NT2/D1 (cell line): ENCODE measurements at regions not wholly inside any gene's neighbourhood (a gene's known extent, or its start where the extent isn't known, plus 50 kb on each side); places are given as distances from the start of the nearest gene placed in this dataset.
"Not testable (repeated sequence)": the region's sequence is repeated elsewhere in the genome, so short reads cannot be mapped to it uniquely, and the experiment has no call there.

Source experiments
- DNase-seq: peaks from one replicate; pipeline ENCODE4 v3.0.0-alpha.2; 2011; ENCODE audit warnings: low read depth, low spot score
- H3K27me3 ChIP-seq: 2 replicates; pipeline ENCODE4 v1.6.0; 2011; ENCODE audit warnings: mild to moderate bottlenecking; ENCODE audit not compliant: insufficient read length, insufficient read depth
- H3K36me3 ChIP-seq: 2 replicates; pipeline ENCODE4 v1.6.1; 2011; ENCODE audit warnings: mild to moderate bottlenecking, low read length, mixed read lengths; ENCODE audit not compliant: insufficient read depth, insufficient read length
- H3K4me1 ChIP-seq: 2 replicates; pipeline ENCODE4 v1.5.1; 2011; ENCODE audit not compliant: insufficient read depth, insufficient read length
- H3K4me3 ChIP-seq: 2 replicates; pipeline ENCODE4 v1.5.1; 2011; ENCODE audit warnings: low read depth; ENCODE audit not compliant: insufficient read length
- H3K9ac ChIP-seq: 2 replicates; pipeline ENCODE4 v1.6.0; 2011; ENCODE audit warnings: low read depth; ENCODE audit not compliant: insufficient read length
- H3K9me3 ChIP-seq: 2 replicates; pipeline ENCODE4 v1.5.1; 2011; ENCODE audit warnings: mild to moderate bottlenecking, low read length; ENCODE audit not compliant: insufficient read depth
- SUZ12 ChIP-seq: IDR thresholded peaks from 2 replicates; pipeline ENCODE4 v1.6.1; 2011; ENCODE audit not compliant: insufficient read length, insufficient read depth; ENCODE audit errors: extremely low read depth
- YY1 ChIP-seq: IDR thresholded peaks from 2 replicates; pipeline ENCODE4 v1.6.1; 2011; ENCODE audit not compliant: insufficient read length, insufficient read depth
- ZNF274 ChIP-seq: IDR thresholded peaks from 2 replicates; pipeline ENCODE4 v1.6.1; 2011; ENCODE audit warnings: mild to moderate bottlenecking, low read depth, low read length

DNA sequence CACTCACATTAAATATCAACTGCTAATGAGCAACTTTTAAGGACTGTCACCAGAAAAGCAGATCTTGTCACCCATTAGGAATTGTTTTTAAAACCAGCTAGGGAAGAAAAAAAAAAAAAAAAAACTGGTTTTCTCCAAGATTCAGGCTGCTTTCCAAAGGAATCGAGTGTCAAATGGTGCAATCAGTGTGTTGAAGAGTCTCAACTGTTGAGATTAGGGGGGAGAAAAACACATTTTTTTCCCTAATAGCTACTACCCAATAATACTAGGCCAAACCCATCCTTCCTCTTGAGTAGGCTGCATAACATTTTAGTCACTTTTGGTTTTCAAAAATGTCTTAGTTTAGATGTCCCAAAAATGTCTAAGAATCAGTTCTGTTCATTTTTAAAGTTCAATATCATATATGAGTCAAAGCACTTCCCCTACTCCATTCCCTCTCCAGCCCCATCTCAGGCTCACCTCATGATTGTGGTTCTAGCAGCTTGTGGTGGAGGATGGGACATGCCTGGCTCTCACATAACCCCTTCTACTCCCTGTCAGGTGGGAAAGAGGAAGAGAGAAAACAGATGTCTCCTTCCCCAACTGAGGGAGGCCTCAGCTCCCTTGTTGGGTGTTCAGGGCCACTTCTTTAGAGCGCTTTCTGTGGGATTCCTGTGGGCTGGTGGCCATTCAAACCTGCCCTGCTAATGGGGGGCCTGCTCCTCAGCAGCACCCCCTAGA is 193.6 kb downstream of the CWF19L2 start:
- TF ChIP-seq YY1 (no peak), ZNF274 (no peak), SUZ12 (no peak)
- H3K4me1 ChIP-seq, result no peaks in the 10 kb centered on the region
- H3K9me3 ChIP-seq, result no peaks in the 10 kb centered on the region
- H3K4me3 ChIP-seq, result no peak overlapping the region
- H3K9ac ChIP-seq, result no peak overlapping the region
- H3K36me3 ChIP-seq, result no peaks in the 10 kb centered on the region
- no peaks in the 10 kb centered on the region for H3K27me3 ChIP-seq
- DNase-seq, result no peak

GRCh38 chr11:107259811-107260221 is 197.8 kb downstream of the CWF19L2 start:
- DNase-seq, result no peak
- Histone ChIP-seq H3K4me3 (no peak overlapping the region), H3K4me1 (no peaks in the 10 kb centered on the region), H3K36me3 (no peaks in the 10 kb centered on the region), H3K27me3 (no peaks in the 10 kb centered on the region), H3K9ac (no peak overlapping the region), H3K9me3 (no peaks in the 10 kb centered on the region)
- TF ChIP-seq SUZ12 (no peak), YY1 (no peak), ZNF274 (no peak)

GRCh38 chr11:107257710-107258109 is 199.9 kb downstream of the CWF19L2 start:
- Histone ChIP-seq H3K36me3 (no peaks in the 10 kb centered on the region), H3K9ac (no peak overlapping the region), H3K4me3 (no peak overlapping the region), H3K9me3 (no peaks in the 10 kb centered on the region), H3K4me1 (no peaks in the 10 kb centered on the region), H3K27me3 (no peaks in the 10 kb centered on the region)
- DNase-seq, result no peak
- TF ChIP-seq ZNF274 (no peak), YY1 (no peak), SUZ12 (no peak)

DNA sequence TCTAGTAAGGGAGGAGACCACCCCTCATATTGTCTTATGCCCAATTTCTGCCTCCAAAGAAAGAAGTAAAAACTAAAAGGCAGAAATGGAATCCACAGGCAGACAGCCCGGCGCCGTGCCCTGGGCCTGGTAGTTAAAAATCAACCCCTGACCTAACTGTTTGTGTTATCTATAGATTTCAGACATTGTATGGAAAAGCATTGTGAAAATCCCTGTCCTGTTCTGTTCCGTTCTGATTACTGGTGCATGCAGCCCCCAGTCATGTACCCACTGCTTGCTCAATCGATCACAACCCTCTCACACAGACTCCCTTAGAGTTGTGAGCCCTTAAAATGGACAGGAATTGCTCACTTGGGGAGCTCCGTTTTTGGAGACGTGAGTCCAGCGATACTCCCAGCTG is 204.0 kb downstream of the CWF19L2 start:
- H3K9ac ChIP-seq, result not testable (repeated sequence)

DNA sequence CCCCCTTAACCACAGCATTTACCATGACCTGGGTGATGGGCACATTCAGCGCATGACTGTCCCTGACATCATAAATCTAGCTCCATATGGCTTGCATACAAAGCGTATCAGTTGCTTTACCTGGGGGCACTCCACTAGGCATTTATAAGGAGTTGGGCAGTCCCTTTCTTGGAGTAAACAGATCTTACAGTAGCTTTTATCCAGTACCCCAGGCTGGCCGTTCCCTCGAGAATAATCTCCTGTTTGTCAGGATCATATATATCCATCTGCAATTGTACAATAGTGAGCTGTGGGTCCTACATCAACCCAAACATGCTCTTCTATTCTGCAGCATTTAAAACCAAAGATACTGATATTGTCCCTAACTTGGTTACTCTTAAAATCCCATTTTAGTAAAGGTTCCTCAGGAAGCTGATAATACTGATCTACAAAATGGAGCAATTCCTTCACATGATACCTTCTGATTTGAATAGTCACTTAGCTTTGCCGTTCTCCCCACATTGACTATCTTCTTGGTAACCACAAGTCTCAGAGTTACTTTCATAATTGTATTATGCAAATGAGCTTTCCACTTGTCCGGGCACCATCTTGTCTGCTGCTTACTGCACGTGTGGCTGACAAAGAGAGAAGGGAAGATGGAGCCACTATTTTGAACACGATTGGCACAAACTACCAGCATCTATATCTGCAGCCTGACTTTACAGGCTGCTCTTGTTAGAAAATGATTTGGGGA is 205.0 kb downstream of the CWF19L2 start:
- no peaks in the 10 kb centered on the region for H3K27me3 ChIP-seq
- H3K4me3 ChIP-seq, result no peak overlapping the region
- no peaks in the 10 kb centered on the region for H3K4me1 ChIP-seq
- TF ChIP-seq SUZ12, result no peak
- no peak for TF ChIP-seq YY1
- H3K9me3 ChIP-seq, result no peaks in the 10 kb centered on the region
- no peak for DNase-seq
- H3K36me3 ChIP-seq, result no peaks in the 10 kb centered on the region
- H3K9ac ChIP-seq, result no peak overlapping the region

More for the DNA sequence above, 204.0 kb downstream of the CWF19L2 start:
- H3K4me1 ChIP-seq, H3K9me3 ChIP-seq, H3K4me3 ChIP-seq, DNase-seq, H3K36me3 ChIP-seq, H3K27me3 ChIP-seq: not testable (repeated sequence)

DNA sequence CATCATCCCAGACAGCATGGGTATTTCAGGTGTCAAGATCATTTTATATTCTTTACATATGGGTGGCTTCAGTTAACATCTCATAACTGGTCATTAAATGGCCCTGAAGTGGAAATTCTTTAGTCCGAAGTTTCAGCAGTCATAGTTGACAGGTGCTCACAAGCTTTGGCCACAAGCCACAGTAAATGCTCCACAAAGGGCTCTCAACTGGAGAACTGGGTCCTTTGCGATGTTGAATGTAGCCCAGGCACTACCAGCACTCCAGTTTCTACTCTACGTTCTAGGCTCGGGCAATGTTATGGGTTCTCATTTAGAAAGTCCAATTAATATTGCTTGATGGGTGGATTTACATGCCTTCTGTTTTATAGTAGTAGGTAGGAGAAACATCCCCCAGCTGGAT is 206.3 kb downstream of the CWF19L2 start:
- Histone ChIP-seq H3K9ac (no peak overlapping the region), H3K4me3 (no peak overlapping the region), H3K27me3 (no peaks in the 10 kb centered on the region), H3K36me3 (no peaks in the 10 kb centered on the region), H3K9me3 (no peaks in the 10 kb centered on the region), H3K4me1 (no peaks in the 10 kb centered on the region)
- DNase-seq, result no peak
- TF ChIP-seq YY1 (no peak), ZNF274 (no peak), SUZ12 (no peak)

DNA sequence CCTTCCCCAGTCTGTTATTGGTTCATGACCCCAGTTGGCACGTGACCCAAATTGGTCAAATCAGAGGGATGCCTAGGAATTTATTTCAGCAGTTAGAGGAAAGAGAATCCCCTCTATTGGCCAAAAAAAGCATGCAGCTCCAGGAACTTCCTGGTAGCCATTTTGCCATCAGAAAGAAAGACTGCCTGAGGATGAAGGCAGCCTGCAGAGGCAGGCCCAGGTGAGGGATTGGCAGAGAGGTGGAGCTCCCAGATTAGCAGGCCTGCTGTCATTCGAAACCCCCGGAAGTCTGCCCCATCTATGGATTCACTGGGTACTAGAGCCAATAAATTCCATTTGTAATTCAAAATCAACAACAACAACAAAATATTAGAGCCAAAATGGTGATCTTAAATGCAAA is 207.6 kb downstream of the CWF19L2 start:
- H3K36me3 ChIP-seq, result no peaks in the 10 kb centered on the region
- no peaks in the 10 kb centered on the region for H3K27me3 ChIP-seq
- no peak overlapping the region for H3K4me3 ChIP-seq
- H3K9me3 ChIP-seq, result no peaks in the 10 kb centered on the region
- no peak overlapping the region for H3K9ac ChIP-seq
- DNase-seq, result no peak
- TF ChIP-seq ZNF274, result no peak
- TF ChIP-seq YY1, result no peak
- no peak for TF ChIP-seq SUZ12
- no peaks in the 10 kb centered on the region for H3K4me1 ChIP-seq
